PC-3 (cell line): ENCODE measurements at regions not wholly inside any gene's neighbourhood (a gene's known extent, or its start where the extent isn't known, plus 50 kb on each side); places are given as distances from the start of the nearest gene placed in this dataset.

Experiments
- ATAC-seq: fragments of 200-7000 bp; cut with Tn5 transposase; 2 replicates; pipeline ENCODE4 v1.9.1; 2020; ENCODE audit warnings: mild to moderate bottlenecking, moderate library complexity
- BruUV-seq: library from RNA; stranded (reverse); fragments of 400-500 nt; replicated peaks from 2 replicates; lab custom pipeline; 2021; lab: Mats Ljungman, UMichigan
- CTCF ChIA-PET: fragments of 300-600 bp; sonication (Branson Sonifier 250); formaldehyde crosslinking; loops from one replicate; lab custom pipeline; 2022; ENCODE audit warnings: antibody characterized with exemption; lab: Charles Lee
- POLR2A ChIA-PET: fragments of 300-600 bp; sonication (Branson Sonifier 250); formaldehyde crosslinking; loops from one replicate; lab custom pipeline; 2022; ENCODE audit warnings: antibody characterized with exemption; ENCODE audit not compliant: unreplicated experiment; lab: Charles Lee
- DNase-seq: peaks from one replicate; pipeline ENCODE4 v3.0.0-alpha.2; 2015
- H2AFZ ChIP-seq: fragments of 300-600 bp; sonication (generic); 2 replicates; pipeline ENCODE4 v1.6.0; 2016; ENCODE audit warnings: antibody characterized with exemption, low read length
- H3F3A ChIP-seq: fragments of 300-600 bp; sonication (generic); one replicate; pipeline ENCODE4 v1.6.0; 2017; ENCODE audit warnings: antibody characterized with exemption, low read length, control low read depth, mild to moderate bottlenecking; ENCODE audit not compliant: unreplicated experiment
- H3K27ac ChIP-seq: fragments of 300-600 bp; sonication (generic); 2 replicates; pipeline ENCODE4 v1.5.1; 2016; ENCODE audit warnings: mild to moderate bottlenecking, low read length
- H3K27me3 ChIP-seq: fragments of 300-600 bp; sonication (generic); 2 replicates; pipeline ENCODE4 v1.6.1; 2016; ENCODE audit warnings: low read length, mixed read lengths
- H3K36me3 ChIP-seq: fragments of 300-600 bp; sonication (generic); 2 replicates; pipeline ENCODE4 v1.6.1; 2016; ENCODE audit warnings: low read depth, mixed run types, low read length, mixed read lengths
- H3K4me1 ChIP-seq: fragments of 300-600 bp; sonication (generic); 2 replicates; pipeline ENCODE4 v1.5.1; 2016; ENCODE audit warnings: low read length; ENCODE audit not compliant: insufficient read depth
- H3K4me2 ChIP-seq: fragments of 300-600 bp; sonication (generic); 2 replicates; pipeline ENCODE4 v1.6.0; 2016; ENCODE audit warnings: low read length
- H3K4me3 ChIP-seq: fragments of 300-600 bp; sonication (generic); 2 replicates; pipeline ENCODE4 v1.5.1; 2016; ENCODE audit warnings: mild to moderate bottlenecking, low read length, mixed read lengths
- H3K79me2 ChIP-seq: fragments of 300-600 bp; sonication (generic); 2 replicates; pipeline ENCODE4 v1.6.1; 2017; ENCODE audit warnings: low read length, mixed read lengths
- H3K9ac ChIP-seq: fragments of 300-600 bp; sonication (generic); 2 replicates; pipeline ENCODE4 v1.6.0; 2016; ENCODE audit warnings: mild to moderate bottlenecking, low read length
- H3K9me2 ChIP-seq: fragments of 300-600 bp; sonication (generic); replicated peaks from 2 replicates; pipeline ENCODE4 v1.6.1; 2016; ENCODE audit warnings: mixed run types, low read length, mixed read lengths
- H3K9me3 ChIP-seq: fragments of 300-600 bp; sonication (generic); 2 replicates; pipeline ENCODE4 v1.6.1; 2016; ENCODE audit warnings: low read length, mixed read lengths
- H4K20me1 ChIP-seq: fragments of 300-600 bp; sonication (generic); 2 replicates; pipeline ENCODE4 v1.6.1; 2016; ENCODE audit warnings: low read length, mixed read lengths
- EZH2 ChIP-seq: fragments of 300-600 bp; sonication (generic); IDR thresholded peaks from one replicate; pipeline ENCODE4 v1.6.1; 2017; ENCODE audit warnings: antibody characterized with exemption, mild to moderate bottlenecking, low read length; ENCODE audit not compliant: unreplicated experiment
- EZH2phosphoT487 ChIP-seq: fragments of 300-600 bp; sonication (generic); IDR thresholded peaks from 2 replicates; pipeline ENCODE4 v1.6.1; 2018; ENCODE audit warnings: mild to moderate bottlenecking, antibody characterized with exemption, low read length, borderline replicate concordance
- intact Hi-C: fragments of 100-400 bp; cut with micrococcal nuclease; formaldehyde crosslinking; loops from 2 replicates; pipeline ENCODE4 v1.9.0; 2023
- TF ChIP-seq, protein P1 (sequence below): fragments of 300-600 bp; sonication (generic); conservative IDR thresholded peaks from 2 replicates; pipeline ENCODE4 v1.5.1; 2017; ENCODE audit warnings: antibody characterized with exemption, low read depth, mild to moderate bottlenecking, low read length

GRCh38 chr6:54463354-54464024, 155.2 kb downstream of the TINAG start:
- no peak overlapping the region for H3K27ac ChIP-seq
- H2AFZ ChIP-seq = no peak overlapping the region
- TF ChIP-seq EZH2 = no peak
- no peak for TF ChIP-seq EZH2phosphoT487
- TF ChIP-seq, protein P1, sequence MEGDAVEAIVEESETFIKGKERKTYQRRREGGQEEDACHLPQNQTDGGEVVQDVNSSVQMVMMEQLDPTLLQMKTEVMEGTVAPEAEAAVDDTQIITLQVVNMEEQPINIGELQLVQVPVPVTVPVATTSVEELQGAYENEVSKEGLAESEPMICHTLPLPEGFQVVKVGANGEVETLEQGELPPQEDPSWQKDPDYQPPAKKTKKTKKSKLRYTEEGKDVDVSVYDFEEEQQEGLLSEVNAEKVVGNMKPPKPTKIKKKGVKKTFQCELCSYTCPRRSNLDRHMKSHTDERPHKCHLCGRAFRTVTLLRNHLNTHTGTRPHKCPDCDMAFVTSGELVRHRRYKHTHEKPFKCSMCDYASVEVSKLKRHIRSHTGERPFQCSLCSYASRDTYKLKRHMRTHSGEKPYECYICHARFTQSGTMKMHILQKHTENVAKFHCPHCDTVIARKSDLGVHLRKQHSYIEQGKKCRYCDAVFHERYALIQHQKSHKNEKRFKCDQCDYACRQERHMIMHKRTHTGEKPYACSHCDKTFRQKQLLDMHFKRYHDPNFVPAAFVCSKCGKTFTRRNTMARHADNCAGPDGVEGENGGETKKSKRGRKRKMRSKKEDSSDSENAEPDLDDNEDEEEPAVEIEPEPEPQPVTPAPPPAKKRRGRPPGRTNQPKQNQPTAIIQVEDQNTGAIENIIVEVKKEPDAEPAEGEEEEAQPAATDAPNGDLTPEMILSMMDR = no peak
- H3K27me3 ChIP-seq = no peaks in the 10 kb centered on the region
- CTCF ChIA-PET = no interaction called here
- H3K9me2 ChIP-seq = no peaks in the 10 kb centered on the region
- no TSS peak for BruUV-seq
- no peaks in the 10 kb centered on the region for H3K79me2 ChIP-seq
- intact Hi-C loops = no loop called here
- H3K4me1 ChIP-seq = no peaks in the 10 kb centered on the region
- no peak overlapping the region for H3K4me3 ChIP-seq
- no peaks in the 10 kb centered on the region for H3F3A ChIP-seq
- H3K9me3 ChIP-seq = no peaks in the 10 kb centered on the region
- no peak for DNase-seq
- no peaks in the 10 kb centered on the region for H3K36me3 ChIP-seq
- ATAC-seq = no peak
- POLR2A ChIA-PET = no interaction called here
- H3K4me2 ChIP-seq = no peak overlapping the region
- no peaks in the 10 kb centered on the region for H4K20me1 ChIP-seq
- H3K9ac ChIP-seq = no peak overlapping the region

- Histone ChIP-seq H3K4me3 (no peak overlapping the region), H3K79me2 (no peaks in the 10 kb centered on the region), H3K4me1 (no peaks in the 10 kb centered on the region), H3K4me2 (no peak overlapping the region), H3K9me2 (no peaks in the 10 kb centered on the region), H3K9ac (no peak overlapping the region), H3K9me3 (no peaks in the 10 kb centered on the region), H3K27me3 (no peaks in the 10 kb centered on the region), H3K36me3 (no peaks in the 10 kb centered on the region), H3K27ac (no peak overlapping the region), H2AFZ (no peak overlapping the region), H3F3A (no peaks in the 10 kb centered on the region), H4K20me1 (no peaks in the 10 kb centered on the region)
- TF ChIP-seq EZH2phosphoT487 (no peak), EZH2 (no peak)
- TF ChIP-seq, protein P1 = no peak
- no peak for DNase-seq
- intact Hi-C loops = no loop called here
- no TSS peak for BruUV-seq
- POLR2A ChIA-PET = no interaction called here
- CTCF ChIA-PET = no interaction called here
- ATAC-seq = no peak
These were observed 157.5 kb downstream of the TINAG start for GRCh38 chr6:54465649-54466300.

DNA sequence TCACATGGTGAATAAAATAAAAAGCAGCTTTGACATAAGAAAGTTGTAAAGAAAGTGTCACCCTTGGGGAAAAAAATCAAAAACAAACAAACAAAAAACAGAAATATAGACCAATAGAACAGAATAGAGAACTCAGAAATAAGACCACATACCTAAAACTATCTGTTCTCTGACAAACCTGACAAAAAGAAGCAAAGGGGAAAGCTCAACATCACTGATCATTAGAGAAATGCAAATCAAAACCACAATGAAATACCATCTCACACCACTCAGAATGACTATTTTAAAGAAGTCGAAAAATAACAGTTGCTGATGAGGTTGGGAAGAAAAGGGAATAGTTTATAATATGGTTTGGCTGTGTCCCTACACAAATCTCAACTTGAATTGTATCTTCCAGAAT, 159.1 kb downstream of the TINAG start:
- Histone ChIP-seq H3K9me2 (no peaks in the 10 kb centered on the region), H3K36me3 (no peaks in the 10 kb centered on the region), H3K9ac (no peak overlapping the region), H3K79me2 (no peaks in the 10 kb centered on the region), H2AFZ (no peak overlapping the region), H3F3A (no peaks in the 10 kb centered on the region), H3K4me3 (no peak overlapping the region), H3K9me3 (no peaks in the 10 kb centered on the region), H3K4me2 (no peak overlapping the region), H3K27ac (no peak overlapping the region), H3K4me1 (no peaks in the 10 kb centered on the region), H3K27me3 (no peaks in the 10 kb centered on the region), H4K20me1 (no peaks in the 10 kb centered on the region)
- TF ChIP-seq EZH2phosphoT487 (no peak), EZH2 (no peak)
- TF ChIP-seq, protein P1 = no peak
- ChIA-PET POLR2A (no interaction called here), CTCF (no interaction called here)
- no peak for DNase-seq
- BruUV-seq = no TSS peak
- no peak for ATAC-seq
- intact Hi-C loops = no loop called here
